Calu3 (cell line): ENCODE measurements at regions not wholly inside any gene's neighbourhood (a gene's known extent, or its start where the extent isn't known, plus 50 kb on each side); places are given as distances from the start of the nearest gene placed in this dataset.

Source experiments
- BruUV-seq: library from RNA; stranded (reverse); fragments of 400-500 nt; replicated peaks from 2 replicates; lab custom pipeline; 2021; lab: Mats Ljungman, UMichigan
- CTCF ChIA-PET: fragments of 300-600 bp; sonication (Branson Sonifier 250); formaldehyde crosslinking; loops from one replicate; lab custom pipeline; 2022; ENCODE audit warnings: antibody characterized with exemption; lab: Charles Lee
- DNase-seq: peaks from one replicate; pipeline ENCODE4 v3.0.0; 2022
- H3K27ac Mint-ChIP-seq: one replicate; pipeline ENCODE4 v1.8.0; 2022; ENCODE audit warnings: mixed read lengths; ENCODE audit not compliant: unreplicated experiment
- H3K27me3 Mint-ChIP-seq: one replicate; pipeline ENCODE4 v1.8.0; 2022; ENCODE audit warnings: mixed read lengths; ENCODE audit not compliant: unreplicated experiment
- H3K36me3 Mint-ChIP-seq: one replicate; pipeline ENCODE4 v1.8.0; 2022; ENCODE audit warnings: mild to moderate bottlenecking, moderate library complexity, mixed read lengths; ENCODE audit not compliant: insufficient read depth, unreplicated experiment
- H3K4me1 Mint-ChIP-seq: one replicate; pipeline ENCODE4 v1.8.0; 2022; ENCODE audit warnings: mild to moderate bottlenecking, low read depth, mixed read lengths; ENCODE audit not compliant: unreplicated experiment
- H3K4me3 Mint-ChIP-seq: one replicate; pipeline ENCODE4 v1.8.0; 2022; ENCODE audit warnings: mild to moderate bottlenecking, low read depth, moderate library complexity, mixed read lengths; ENCODE audit not compliant: unreplicated experiment
- H3K9me3 Mint-ChIP-seq: one replicate; pipeline ENCODE4 v1.8.0; 2022; ENCODE audit warnings: low read depth, mixed read lengths; ENCODE audit not compliant: unreplicated experiment
- intact Hi-C: fragments of 100-400 bp; cut with micrococcal nuclease; formaldehyde crosslinking; loops from one replicate; pipeline ENCODE4 v1.10.0; 2022; ENCODE audit not compliant: unreplicated experiment
- TF ChIP-seq, protein P1 (sequence below): fragments of 200-600 bp; IDR thresholded peaks from one replicate; pipeline ENCODE4 v1.8.0; 2022; ENCODE audit warnings: antibody characterized with exemption; ENCODE audit not compliant: unreplicated experiment

DNA sequence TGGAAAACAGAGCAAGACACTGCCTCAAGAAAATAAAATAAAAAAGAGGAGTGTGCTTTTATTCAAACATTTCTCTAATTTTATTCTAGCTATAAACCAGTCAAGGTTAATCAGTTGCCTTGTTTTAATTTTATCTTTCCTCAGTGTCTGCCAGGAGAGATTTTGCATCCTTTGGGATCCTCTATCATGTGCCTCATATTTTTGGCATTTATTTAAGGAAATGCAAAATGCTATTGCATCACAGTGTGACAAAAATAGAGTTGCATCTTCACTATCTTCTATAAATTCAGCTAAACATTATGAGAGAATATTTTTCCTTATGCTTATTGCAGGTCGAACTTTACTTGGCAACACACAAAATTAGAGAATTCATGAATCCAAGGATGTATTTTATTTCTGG, 639.0 kb upstream of the KLF12 start:
- Mint-ChIP-seq H3K9me3 (peaks cover 3% of the 10 kb centered on the region), H3K4me1 (no peaks in the 10 kb centered on the region), H3K4me3 (no peak overlapping the region), H3K27ac (no peak overlapping the region), H3K36me3 (no peaks in the 10 kb centered on the region), H3K27me3 (no peaks in the 10 kb centered on the region)
- intact Hi-C loops: no loop called here
- DNase-seq: no peak
- BruUV-seq: no TSS peak
- CTCF ChIA-PET: no interaction called here
- TF ChIP-seq, protein P1, sequence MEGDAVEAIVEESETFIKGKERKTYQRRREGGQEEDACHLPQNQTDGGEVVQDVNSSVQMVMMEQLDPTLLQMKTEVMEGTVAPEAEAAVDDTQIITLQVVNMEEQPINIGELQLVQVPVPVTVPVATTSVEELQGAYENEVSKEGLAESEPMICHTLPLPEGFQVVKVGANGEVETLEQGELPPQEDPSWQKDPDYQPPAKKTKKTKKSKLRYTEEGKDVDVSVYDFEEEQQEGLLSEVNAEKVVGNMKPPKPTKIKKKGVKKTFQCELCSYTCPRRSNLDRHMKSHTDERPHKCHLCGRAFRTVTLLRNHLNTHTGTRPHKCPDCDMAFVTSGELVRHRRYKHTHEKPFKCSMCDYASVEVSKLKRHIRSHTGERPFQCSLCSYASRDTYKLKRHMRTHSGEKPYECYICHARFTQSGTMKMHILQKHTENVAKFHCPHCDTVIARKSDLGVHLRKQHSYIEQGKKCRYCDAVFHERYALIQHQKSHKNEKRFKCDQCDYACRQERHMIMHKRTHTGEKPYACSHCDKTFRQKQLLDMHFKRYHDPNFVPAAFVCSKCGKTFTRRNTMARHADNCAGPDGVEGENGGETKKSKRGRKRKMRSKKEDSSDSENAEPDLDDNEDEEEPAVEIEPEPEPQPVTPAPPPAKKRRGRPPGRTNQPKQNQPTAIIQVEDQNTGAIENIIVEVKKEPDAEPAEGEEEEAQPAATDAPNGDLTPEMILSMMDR: no peak

DNA sequence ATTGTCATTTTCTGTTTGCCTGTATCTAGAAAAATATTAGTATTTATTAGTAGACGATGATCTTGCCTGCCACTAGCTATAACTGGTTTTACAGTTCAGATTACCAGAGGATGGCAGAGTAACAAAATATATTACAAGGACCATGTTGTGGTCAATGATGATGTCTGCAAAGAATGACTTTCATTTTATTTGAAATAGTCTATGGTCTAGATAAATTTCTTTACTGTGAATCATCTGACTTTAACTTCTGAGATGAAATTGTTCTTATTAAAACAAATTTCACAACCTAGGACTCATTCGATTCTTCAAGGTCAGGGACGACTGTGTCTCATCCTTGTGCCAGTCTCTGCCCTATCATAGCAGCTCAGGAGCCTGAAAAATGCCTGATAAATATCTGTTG, 637.8 kb upstream of the KLF12 start:
- Mint-ChIP-seq H3K36me3 (no peaks in the 10 kb centered on the region), H3K27me3 (no peaks in the 10 kb centered on the region), H3K4me3 (no peak overlapping the region), H3K9me3 (peaks cover 3% of the 10 kb centered on the region), H3K27ac (no peak overlapping the region), H3K4me1 (no peaks in the 10 kb centered on the region)
- DNase-seq: no peak
- no TSS peak for BruUV-seq
- TF ChIP-seq, protein P1: no peak
- intact Hi-C loops: no loop called here
- CTCF ChIA-PET: no interaction called here

DNA sequence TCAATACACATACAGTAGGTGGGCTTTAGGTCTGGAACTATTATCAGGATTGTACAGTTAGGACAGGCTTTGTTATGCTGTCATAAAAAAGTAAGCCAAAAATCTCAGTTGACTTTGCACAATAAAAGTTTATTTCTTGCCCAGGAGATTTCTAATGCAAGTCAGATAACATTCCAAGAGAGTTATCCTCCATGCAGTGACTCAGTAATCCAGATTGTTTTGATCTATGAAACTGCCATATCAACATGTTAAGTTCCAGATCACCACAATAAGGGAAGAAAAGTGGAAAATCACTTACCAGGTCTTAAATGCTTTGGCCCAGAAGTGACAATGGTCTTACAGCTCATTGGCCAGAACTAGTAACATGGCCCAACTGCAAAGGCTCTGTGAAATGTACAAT, 636.2 kb upstream of the KLF12 start:
- BruUV-seq: no TSS peak
- CTCF ChIA-PET: no interaction called here

DNA sequence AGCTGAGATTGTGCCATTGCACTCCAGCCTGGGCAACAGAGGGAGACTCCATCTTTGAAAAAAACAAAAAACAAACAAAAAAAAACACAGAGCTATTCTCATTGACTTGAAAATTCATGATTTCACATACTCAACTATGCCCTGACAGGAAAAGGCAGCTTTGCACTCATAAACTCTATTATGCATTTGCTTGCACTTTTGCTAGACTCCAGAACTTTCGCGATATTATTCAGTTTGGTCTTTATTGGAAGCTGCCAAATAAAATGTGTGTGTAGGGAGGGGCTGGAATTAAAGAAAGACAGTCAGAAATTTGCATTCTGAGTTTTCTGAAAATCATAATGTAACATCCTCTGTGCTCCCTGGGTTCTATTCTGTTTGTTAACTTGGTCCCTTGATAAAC, 635.1 kb upstream of the KLF12 start:
- H3K9me3 Mint-ChIP-seq: peaks cover 3% of the 10 kb centered on the region
- TF ChIP-seq, protein P1: no peak
- no peaks in the 10 kb centered on the region for H3K36me3 Mint-ChIP-seq
- no peaks in the 10 kb centered on the region for H3K4me1 Mint-ChIP-seq
- no peak for DNase-seq
- intact Hi-C loops: no loop called here
- no peak overlapping the region for H3K27ac Mint-ChIP-seq
- H3K4me3 Mint-ChIP-seq: no peak overlapping the region
- CTCF ChIA-PET: no interaction called here
- BruUV-seq: no TSS peak
- no peaks in the 10 kb centered on the region for H3K27me3 Mint-ChIP-seq

More for the DNA sequence above, 636.2 kb upstream of the KLF12 start:
- TF ChIP-seq, protein P1: no peak
- peaks cover 3% of the 10 kb centered on the region for H3K9me3 Mint-ChIP-seq
- DNase-seq: no peak
- no peak overlapping the region for H3K27ac Mint-ChIP-seq
- no peaks in the 10 kb centered on the region for H3K36me3 Mint-ChIP-seq
- intact Hi-C loops: no loop called here
- no peaks in the 10 kb centered on the region for H3K4me1 Mint-ChIP-seq
- H3K4me3 Mint-ChIP-seq: no peak overlapping the region
- no peaks in the 10 kb centered on the region for H3K27me3 Mint-ChIP-seq
